Trophoblast cell (in vitro differentiated cells and primary cell): ENCODE measurements at regions not wholly inside any gene's neighbourhood (a gene's known extent, or its start where the extent isn't known, plus 50 kb on each side); places are given as distances from the start of the nearest gene placed in this dataset.
A peak's percentile ranks its signal among the peaks of the same experiment; 100 is the strongest.

Source experiments
- DNase-seq, 2 donors: peaks; one replicate each; pipeline ENCODE4 v3.0.0-alpha.2; 2016
- H2AFZ ChIP-seq: 2 replicates; pipeline ENCODE4 v1.6.1; 2013; ENCODE audit warnings: low read length, moderate library complexity, mild to moderate bottlenecking; ENCODE audit not compliant: insufficient read depth, poor library complexity
- H2AK5ac ChIP-seq: 2 replicates; pipeline ENCODE4 v1.6.1; 2013; ENCODE audit warnings: mild to moderate bottlenecking, low read length
- H2BK120ac ChIP-seq: 2 replicates; pipeline ENCODE4 v1.6.1; 2013; ENCODE audit warnings: low read length, mild to moderate bottlenecking, moderate library complexity; ENCODE audit not compliant: insufficient read depth, poor library complexity
- H2BK12ac ChIP-seq: 2 replicates; pipeline ENCODE4 v1.6.1; 2013; ENCODE audit warnings: mild to moderate bottlenecking, low read length, moderate library complexity
- H2BK5ac ChIP-seq: 2 replicates; pipeline ENCODE4 v1.6.1; 2013; ENCODE audit warnings: low read length, low read depth, moderate library complexity, mild to moderate bottlenecking; ENCODE audit not compliant: poor library complexity
- H3K14ac ChIP-seq: 2 replicates; pipeline ENCODE4 v1.6.1; 2013; ENCODE audit warnings: mild to moderate bottlenecking, low read length
- H3K18ac ChIP-seq: 2 replicates; pipeline ENCODE4 v1.6.1; 2013; ENCODE audit warnings: mild to moderate bottlenecking, low read length
- H3K23ac ChIP-seq: 2 replicates; pipeline ENCODE4 v1.6.1; 2013; ENCODE audit warnings: low read length
- H3K27ac ChIP-seq: 2 replicates; pipeline ENCODE4 v1.5.1; 2013; ENCODE audit warnings: low read depth, mild to moderate bottlenecking, inconsistent platforms, low read length, moderate library complexity
- H3K27me3 ChIP-seq: 2 replicates; pipeline ENCODE4 v1.6.1; 2013; ENCODE audit warnings: inconsistent platforms, mild to moderate bottlenecking, low read length, moderate library complexity; ENCODE audit not compliant: insufficient read depth
- H3K36me3 ChIP-seq, 2 experiments: 1 replicate in 1 of 2; 2 replicates in 1 of 2; pipeline ENCODE4 v1.6.1; 2013; ENCODE audit warnings: low read length in 2 of 2, mild to moderate bottlenecking in 2 of 2, moderate library complexity in 1 of 2; ENCODE audit not compliant: insufficient read depth in 2 of 2, control insufficient read depth in 1 of 2
- H3K4ac ChIP-seq: 2 replicates; pipeline ENCODE4 v1.6.1; 2013; ENCODE audit warnings: low read depth, mild to moderate bottlenecking, low read length, moderate library complexity
- H3K4me1 ChIP-seq, 2 experiments: 1 replicate in 1 of 2; 2 replicates in 1 of 2; pipeline ENCODE4 v1.6.1; 2013; ENCODE audit warnings: low read length in 2 of 2, mild to moderate bottlenecking in 2 of 2, moderate library complexity in 1 of 2; ENCODE audit not compliant: insufficient read depth in 2 of 2, control insufficient read depth in 1 of 2
- H3K4me2 ChIP-seq: 2 replicates; pipeline ENCODE4 v1.6.1; 2013; ENCODE audit warnings: inconsistent platforms, mild to moderate bottlenecking, low read length, moderate library complexity
- H3K4me3 ChIP-seq: 2 replicates; pipeline ENCODE4 v1.5.1; 2013; ENCODE audit warnings: mild to moderate bottlenecking, low read depth, low read length, inconsistent platforms
- H3K79me1 ChIP-seq: one replicate; pipeline ENCODE4 v1.6.1; 2013; ENCODE audit warnings: low read length
- H3K79me2 ChIP-seq: 2 replicates; pipeline ENCODE4 v1.6.1; 2013; ENCODE audit warnings: low read length, mild to moderate bottlenecking; ENCODE audit not compliant: control insufficient read depth, insufficient read depth, poor library complexity
- H3K9ac ChIP-seq: 2 replicates; pipeline ENCODE4 v1.6.1; 2013; ENCODE audit warnings: mild to moderate bottlenecking, low read length
- H3K9me3 ChIP-seq: 2 replicates; pipeline ENCODE4 v1.6.1; 2013; ENCODE audit warnings: low read depth, mild to moderate bottlenecking, control low read depth, inconsistent platforms, low read length; ENCODE audit not compliant: insufficient read depth
- H4K12ac ChIP-seq: 2 replicates; pipeline ENCODE4 v1.6.1; 2013; ENCODE audit warnings: low read depth, mild to moderate bottlenecking, low read length, moderate library complexity
- H4K8ac ChIP-seq: 2 replicates; pipeline ENCODE4 v1.6.1; 2013; ENCODE audit warnings: low read depth, mild to moderate bottlenecking, low read length, moderate library complexity
- H4K91ac ChIP-seq: one replicate; pipeline ENCODE4 v1.6.1; 2013; ENCODE audit warnings: low read depth, mild to moderate bottlenecking, low read length, moderate library complexity
- WGBS: extraction: QIAGEN DNeasy Blood & Tissue Kit; methylation state at CpG from one replicate; pipeline ENCODE4 v1.1.7; 2013; ENCODE audit warnings: missing lambda C conversion rate; ENCODE audit not compliant: insufficient read length, insufficient coverage; ENCODE audit errors: extremely low coverage; 5-methylcytosine and 5-hydroxymethylcytosine counted together

DNA sequence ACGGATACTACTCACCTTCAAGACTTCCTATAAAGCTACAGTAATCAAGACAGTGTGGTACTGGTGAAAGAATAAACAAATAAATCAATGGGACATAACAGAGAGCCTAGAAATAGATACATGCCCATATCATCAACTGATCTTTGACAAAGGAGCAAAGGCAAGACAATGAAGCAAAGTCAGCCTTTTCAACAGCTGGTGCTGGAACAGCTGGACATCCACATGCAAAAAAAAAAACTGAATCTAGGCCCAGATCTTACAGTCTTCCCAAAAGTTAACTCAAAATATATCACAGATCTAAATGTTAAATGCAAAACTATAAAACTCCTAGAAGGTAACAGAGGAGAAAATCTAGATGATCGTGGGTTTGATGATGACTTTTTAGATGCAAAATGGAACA, 170.3 kb downstream of the MIS18A start:
- H3K23ac ChIP-seq: no peak overlapping the region

DNA sequence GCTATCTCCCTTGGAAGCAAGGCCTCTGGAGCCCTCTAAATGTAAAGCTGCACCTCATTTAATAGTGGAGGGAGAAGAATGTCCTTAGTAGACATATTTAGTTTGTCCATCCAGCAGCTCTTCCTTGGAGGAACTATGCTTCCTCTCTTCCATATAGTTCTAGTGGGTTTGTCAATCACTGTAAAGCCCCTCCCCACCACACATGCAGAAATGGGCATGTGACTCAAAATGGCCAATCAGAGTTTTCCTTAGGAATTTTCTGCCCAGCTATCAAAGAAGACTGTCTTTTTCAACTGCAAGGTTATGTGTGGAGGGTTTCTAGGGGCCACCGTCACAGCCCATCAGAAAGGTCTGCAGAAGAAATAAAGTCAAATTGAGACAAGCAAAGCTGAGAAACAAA, 175.5 kb downstream of the MIS18A start:
- Histone ChIP-seq H3K9ac (no peak overlapping the region), H2AK5ac (no peak overlapping the region), H3K18ac (no peak overlapping the region)

More for the DNA sequence above, 170.3 kb downstream of the MIS18A start:
- no peak overlapping the region for H2AFZ ChIP-seq
- H3K9me3 ChIP-seq: peaks cover 2% of the 10 kb centered on the region
- H2BK120ac ChIP-seq: no peak overlapping the region
- no peaks in the 10 kb centered on the region for H3K27me3 ChIP-seq
- H3K9ac ChIP-seq: no peak overlapping the region
- no peak overlapping the region for H4K91ac ChIP-seq
- no peak for DNase-seq
- WGBS: no CpG with 5 or more reads among the region's 2 CpGs
- no peaks in the 10 kb centered on the region for H3K79me2 ChIP-seq
- H3K79me1 ChIP-seq: no peaks in the 10 kb centered on the region
- no peak overlapping the region for H3K18ac ChIP-seq
- no peak overlapping the region for H4K8ac ChIP-seq
- no peak overlapping the region for H3K4me3 ChIP-seq
- no peak overlapping the region for H3K4me2 ChIP-seq
- no peak overlapping the region for H2BK12ac ChIP-seq
- no peak overlapping the region for H2BK5ac ChIP-seq
- no peak overlapping the region for H3K27ac ChIP-seq
- no peak overlapping the region for H2AK5ac ChIP-seq
- no peaks in the 10 kb centered on the region for H3K4me1 ChIP-seq
- H3K36me3 ChIP-seq: no peaks in the 10 kb centered on the region
- no peak overlapping the region for H3K4ac ChIP-seq
- no peak overlapping the region for H3K14ac ChIP-seq
- no peak overlapping the region for H4K12ac ChIP-seq

DNA sequence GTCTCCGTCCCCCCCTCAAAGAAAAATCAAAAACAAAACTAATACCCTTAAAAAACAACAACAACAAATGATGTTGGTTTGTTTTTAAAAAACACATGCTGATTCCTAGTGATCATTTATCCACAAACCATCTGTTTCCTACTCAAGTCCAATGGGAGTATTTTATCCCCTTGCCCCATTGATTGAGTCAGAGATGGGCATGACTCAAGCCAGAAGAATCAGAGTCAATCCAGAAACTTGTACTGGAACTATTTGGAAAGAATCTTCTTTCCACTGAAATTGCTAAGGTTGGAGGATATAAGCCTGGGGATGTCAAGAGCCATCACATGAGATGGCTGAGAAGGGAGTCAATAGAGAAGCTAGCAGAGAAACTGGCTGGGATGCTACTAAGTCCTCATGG, 176.4 kb downstream of the MIS18A start:
- no peaks in the 10 kb centered on the region for H3K79me2 ChIP-seq
- H3K14ac ChIP-seq: no peak overlapping the region
- no peak overlapping the region for H4K12ac ChIP-seq
- peak; percentile 27 to 56 for DNase-seq
- H4K8ac ChIP-seq: no peak overlapping the region
- no peak overlapping the region for H3K18ac ChIP-seq
- no peaks in the 10 kb centered on the region for H3K79me1 ChIP-seq
- no peak overlapping the region for H3K4me2 ChIP-seq
- H2BK12ac ChIP-seq: no peak overlapping the region
- no peak overlapping the region for H3K4me3 ChIP-seq
- no peaks in the 10 kb centered on the region for H3K36me3 ChIP-seq
- no peaks in the 10 kb centered on the region for H3K27me3 ChIP-seq
- H2AFZ ChIP-seq: no peak overlapping the region
- no peak overlapping the region for H2BK5ac ChIP-seq
- peaks cover 5% of the 10 kb centered on the region for H3K9me3 ChIP-seq
- H3K4me1 ChIP-seq: no peaks in the 10 kb centered on the region
- H3K4ac ChIP-seq: no peak overlapping the region
- no CpG with 5 or more reads among the region's 1 CpG for WGBS
- no peak overlapping the region for H2AK5ac ChIP-seq
- H2BK120ac ChIP-seq: no peak overlapping the region
- H4K91ac ChIP-seq: no peak overlapping the region
- H3K23ac ChIP-seq: no peak overlapping the region
- no peak overlapping the region for H3K27ac ChIP-seq
- H3K9ac ChIP-seq: no peak overlapping the region

More for the DNA sequence above, 175.5 kb downstream of the MIS18A start:
- Histone ChIP-seq H2BK12ac (no peak overlapping the region), H3K27ac (no peak overlapping the region), H3K4me1 (no peaks in the 10 kb centered on the region), H3K79me1 (no peaks in the 10 kb centered on the region), H3K4ac (no peak overlapping the region), H2BK5ac (no peak overlapping the region), H3K79me2 (no peaks in the 10 kb centered on the region), H4K91ac (no peak overlapping the region), H3K4me2 (no peak overlapping the region), H2AFZ (no peak overlapping the region), H3K36me3 (no peaks in the 10 kb centered on the region), H3K9me3 (peaks cover 5% of the 10 kb centered on the region), H3K4me3 (no peak overlapping the region), H3K23ac (no peak overlapping the region), H3K14ac (no peak overlapping the region), H2BK120ac (no peak overlapping the region), H4K12ac (no peak overlapping the region), H3K27me3 (no peaks in the 10 kb centered on the region), H4K8ac (no peak overlapping the region)
- no peak for DNase-seq
- no CpG with 5 or more reads among the region's 1 CpG for WGBS

DNA sequence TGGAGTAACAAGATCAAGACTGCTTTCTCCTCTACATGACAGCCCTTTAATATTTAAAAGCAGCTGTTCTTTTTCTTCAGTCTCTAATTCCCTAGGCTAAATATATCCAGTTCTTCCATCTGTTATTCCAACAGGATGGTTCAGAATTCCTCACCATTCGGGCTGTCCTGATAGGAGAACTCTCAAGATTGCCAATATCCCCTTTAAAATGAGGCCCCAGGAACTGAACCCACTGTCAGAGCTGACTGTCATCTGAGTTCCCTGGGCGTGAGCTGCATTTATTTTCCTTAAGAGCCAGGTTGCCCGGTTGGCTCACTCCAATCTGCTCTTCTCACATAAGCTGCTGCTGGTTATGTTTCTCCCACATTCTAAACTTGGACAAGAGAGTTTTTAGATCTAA, 177.6 kb downstream of the MIS18A start:
- Histone ChIP-seq H3K36me3 (no peaks in the 10 kb centered on the region), H3K18ac (no peak overlapping the region), H2BK12ac (no peak overlapping the region), H3K79me1 (no peaks in the 10 kb centered on the region), H2BK120ac (no peak overlapping the region), H3K79me2 (no peaks in the 10 kb centered on the region), H3K9ac (no peak overlapping the region), H2BK5ac (no peak overlapping the region), H4K12ac (no peak overlapping the region), H3K23ac (no peak overlapping the region), H3K14ac (no peak overlapping the region), H3K27me3 (no peaks in the 10 kb centered on the region), H2AK5ac (no peak overlapping the region), H3K4ac (no peak overlapping the region), H4K91ac (no peak overlapping the region), H4K8ac (no peak overlapping the region), H2AFZ (no peak overlapping the region), H3K4me3 (no peak overlapping the region), H3K27ac (no peak overlapping the region), H3K4me1 (no peaks in the 10 kb centered on the region), H3K9me3 (peaks cover 5% of the 10 kb centered on the region), H3K4me2 (no peak overlapping the region)
- no peak for DNase-seq
- WGBS: no CpG with 5 or more reads among the region's 3 CpGs
